Neural cell (in vitro differentiated cells): ENCODE measurements at regions not wholly inside any gene's neighbourhood (a gene's known extent, or its start where the extent isn't known, plus 50 kb on each side); places are given as distances from the start of the nearest gene placed in this dataset.

Experiments used
- H2AFZ ChIP-seq: fragments of 200-600, 300-800 bp; sonication (generic), shearing (Covaris generic); 2 replicates; pipeline ENCODE4 v1.6.0; 2014; ENCODE audit warnings: low read depth, mild to moderate bottlenecking, antibody characterized with exemption, low read length, moderate library complexity
- H3F3A ChIP-seq: fragments of 200-600 bp; shearing (Covaris generic); 2 replicates; pipeline ENCODE4 v1.6.1; 2016; ENCODE audit warnings: mild to moderate bottlenecking, moderate library complexity, mixed read lengths, antibody characterized with exemption, low read length; ENCODE audit not compliant: insufficient read depth, poor library complexity, severe bottlenecking
- H3K27ac ChIP-seq: fragments of 200-600, 300-800 bp; sonication (generic), shearing (Covaris generic); 2 replicates; pipeline ENCODE4 v1.5.1; 2014; ENCODE audit warnings: mild to moderate bottlenecking, low read length, moderate library complexity
- H3K27me3 ChIP-seq: fragments of 300-800, 200-600 bp; sonication (generic), shearing (Covaris generic); 2 replicates; pipeline ENCODE4 v1.6.0; 2014; ENCODE audit warnings: mild to moderate bottlenecking, low read depth, low read length, moderate library complexity; ENCODE audit not compliant: insufficient read depth
- H3K36me3 ChIP-seq: fragments of 300-800, 200-600 bp; sonication (generic), shearing (Covaris generic); 2 replicates; pipeline ENCODE4 v1.5.1; 2014; ENCODE audit warnings: mild to moderate bottlenecking, antibody characterized with exemption, low read length, moderate library complexity; ENCODE audit not compliant: insufficient read depth
- H3K4me2 ChIP-seq: fragments of 300-800, 200-600 bp; sonication (generic), shearing (Covaris generic); 2 replicates; pipeline ENCODE4 v1.6.0; 2014; ENCODE audit warnings: mild to moderate bottlenecking, low read length
- H3K4me3 ChIP-seq: fragments of 300-800, 200-600 bp; sonication (generic), shearing (Covaris generic); 2 replicates; pipeline ENCODE4 v1.5.1; 2014; ENCODE audit warnings: mild to moderate bottlenecking, low read length, moderate library complexity
- H3K79me2 ChIP-seq: fragments of 200-600 bp; shearing (Covaris generic); replicated peaks from 2 replicates; pipeline ENCODE4 v1.6.0; 2014; ENCODE audit warnings: mild to moderate bottlenecking, low read length, moderate library complexity; ENCODE audit not compliant: insufficient read depth
- H3K9ac ChIP-seq: fragments of 300-800, 200-600 bp; sonication (generic), shearing (Covaris generic); 2 replicates; pipeline ENCODE4 v1.6.1; 2016; ENCODE audit warnings: mild to moderate bottlenecking, low read length, mixed read lengths
- H3K9me2 ChIP-seq: fragments of 200-600 bp; shearing (Covaris generic); 2 replicates; pipeline ENCODE4 v1.6.1; 2016; ENCODE audit warnings: mild to moderate bottlenecking, low read length, mixed read lengths; ENCODE audit not compliant: insufficient read depth
- H3K9me3 ChIP-seq: fragments of 200-600, 300-800 bp; sonication (generic), shearing (Covaris generic); 2 replicates; pipeline ENCODE4 v1.6.1; 2016; ENCODE audit warnings: mild to moderate bottlenecking, mixed run types, low read length, moderate library complexity, mixed read lengths
- H4K20me1 ChIP-seq: fragments of 200-600 bp; shearing (Covaris generic); 2 replicates; pipeline ENCODE4 v1.6.1; 2016; ENCODE audit warnings: mild to moderate bottlenecking, mixed run types; ENCODE audit not compliant: insufficient read depth
- CTCF ChIP-seq: fragments of 450-650 bp; IDR thresholded peaks from 2 replicates; pipeline ENCODE4 v1.5.1; 2014; ENCODE audit warnings: antibody characterized with exemption, mild to moderate bottlenecking, moderate library complexity; ENCODE audit not compliant: poor library complexity, severe bottlenecking
- EP300 ChIP-seq: fragments of 450-650 bp; conservative IDR thresholded peaks from 2 replicates; pipeline ENCODE4 v1.6.1; 2014; ENCODE audit warnings: antibody characterized with exemption, mild to moderate bottlenecking, moderate library complexity; ENCODE audit not compliant: poor library complexity, severe bottlenecking
- EZH2 ChIP-seq: fragments of 200-600, 300-800 bp; shearing (Covaris generic), sonication (generic); IDR thresholded peaks from 2 replicates; pipeline ENCODE4 v1.6.1; 2014; ENCODE audit warnings: antibody characterized with exemption, low read length, borderline replicate concordance, mild to moderate bottlenecking; ENCODE audit not compliant: insufficient read depth, poor library complexity, severe bottlenecking
- MXI1 ChIP-seq: fragments of 450-650 bp; conservative IDR thresholded peaks from 2 replicates; pipeline ENCODE4 v1.6.1; 2014; ENCODE audit warnings: antibody characterized with exemption, mild to moderate bottlenecking; ENCODE audit not compliant: poor library complexity, severe bottlenecking
- POLR2AphosphoS5 ChIP-seq: IDR thresholded peaks from 2 replicates; pipeline ENCODE4 v1.6.1; 2012
- RAD21 ChIP-seq: fragments of 450-650 bp; conservative IDR thresholded peaks from 2 replicates; pipeline ENCODE4 v1.6.1; 2014; ENCODE audit warnings: antibody characterized with exemption, mild to moderate bottlenecking, moderate library complexity
- REST ChIP-seq: IDR thresholded peaks from 2 replicates; pipeline ENCODE4 v1.6.1; 2012; ENCODE audit warnings: borderline replicate concordance
- SMC3 ChIP-seq: fragments of 450-650 bp; conservative IDR thresholded peaks from 2 replicates; pipeline ENCODE4 v1.6.1; 2014; ENCODE audit warnings: antibody characterized with exemption, mild to moderate bottlenecking, moderate library complexity; ENCODE audit not compliant: poor library complexity
- TAF1 ChIP-seq: IDR thresholded peaks from 2 replicates; pipeline ENCODE4 v1.6.1; 2012; ENCODE audit warnings: low read depth

- Histone ChIP-seq H3K9me2 (no peaks in the 10 kb centered on the region), H3K27me3 (no peaks in the 10 kb centered on the region), H2AFZ (no peak overlapping the region)
Measured at GRCh38 chr3:81013360-81013759, 748.1 kb downstream of the GBE1 start.

GRCh38 chr3:81005992-81006391, 755.5 kb downstream of the GBE1 start:
- no peaks in the 10 kb centered on the region for H3K36me3 ChIP-seq
- H3K27me3 ChIP-seq, result no peaks in the 10 kb centered on the region
- no peaks in the 10 kb centered on the region for H3K9me2 ChIP-seq
- no peak overlapping the region for H3K9ac ChIP-seq
- no peaks in the 10 kb centered on the region for H3F3A ChIP-seq
- H2AFZ ChIP-seq, result no peak overlapping the region
- no peak overlapping the region for H3K4me3 ChIP-seq
- H4K20me1 ChIP-seq, result no peaks in the 10 kb centered on the region
- H3K4me2 ChIP-seq, result no peak overlapping the region
- H3K79me2 ChIP-seq, result no peaks in the 10 kb centered on the region
- H3K9me3 ChIP-seq, result no peaks in the 10 kb centered on the region
- no peak overlapping the region for H3K27ac ChIP-seq
- no peak for TF ChIP-seq REST
- TF ChIP-seq MXI1, result no peak
- no peak for TF ChIP-seq EP300
- no peak for TF ChIP-seq CTCF
- TF ChIP-seq SMC3, result no peak
- TF ChIP-seq EZH2, result no peak

More at GRCh38 chr3:81013360-81013759, 748.1 kb downstream of the GBE1 start:
- H3K4me3 ChIP-seq, result no peak overlapping the region
- H3K79me2 ChIP-seq, result no peaks in the 10 kb centered on the region
- H3K27ac ChIP-seq, result no peak overlapping the region
- H3K36me3 ChIP-seq, result no peaks in the 10 kb centered on the region
- H3K4me2 ChIP-seq, result no peak overlapping the region
- no peaks in the 10 kb centered on the region for H3F3A ChIP-seq
- H3K9me3 ChIP-seq, result no peaks in the 10 kb centered on the region
- TF ChIP-seq EZH2 (no peak), RAD21 (no peak), REST (no peak), EP300 (no peak), CTCF (no peak), SMC3 (no peak), TAF1 (no peak), POLR2AphosphoS5 (no peak), MXI1 (no peak)
- H3K9ac ChIP-seq, result no peak overlapping the region
- no peaks in the 10 kb centered on the region for H4K20me1 ChIP-seq
